Hematopoietic multipotent progenitor cell treated with erythropoietin and hydrocortisone succinate and interleukin-3 and kit ligand, for 6 days (in vitro differentiated cells): ENCODE measurements at regions not wholly inside any gene's neighbourhood (a gene's known extent, or its start where the extent isn't known, plus 50 kb on each side); places are given as distances from the start of the nearest gene placed in this dataset.

ENCODE experiments used
- DNase-seq: peaks from one replicate; pipeline ENCODE4 v3.0.0-alpha.2; 2015

- no peak for DNase-seq
Observed at GRCh38 chr3:13168391-13168790, 95.2 kb upstream of the IQSEC1 start.

DNA sequence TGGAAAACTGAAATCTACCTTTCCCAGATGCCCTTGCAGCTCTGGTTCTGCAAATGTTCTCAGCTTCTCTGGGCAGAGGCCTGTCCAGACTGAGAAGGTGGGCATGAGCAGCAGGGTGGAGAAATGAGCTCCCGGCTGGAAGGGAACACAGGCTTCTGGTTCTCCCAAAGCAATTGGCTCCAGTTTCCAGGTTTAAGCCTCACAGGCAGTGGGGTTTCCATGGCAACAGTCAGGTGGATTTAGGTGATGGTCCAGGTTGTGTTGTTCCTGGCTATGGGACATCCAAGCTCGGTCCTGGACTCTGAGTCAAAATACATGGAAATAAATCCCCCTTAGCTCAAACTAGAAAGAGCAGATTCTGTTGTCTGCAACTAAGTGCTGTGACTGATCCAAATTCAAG, 94.6 kb upstream of the IQSEC1 start:
- DNase-seq, result no peak

DNA sequence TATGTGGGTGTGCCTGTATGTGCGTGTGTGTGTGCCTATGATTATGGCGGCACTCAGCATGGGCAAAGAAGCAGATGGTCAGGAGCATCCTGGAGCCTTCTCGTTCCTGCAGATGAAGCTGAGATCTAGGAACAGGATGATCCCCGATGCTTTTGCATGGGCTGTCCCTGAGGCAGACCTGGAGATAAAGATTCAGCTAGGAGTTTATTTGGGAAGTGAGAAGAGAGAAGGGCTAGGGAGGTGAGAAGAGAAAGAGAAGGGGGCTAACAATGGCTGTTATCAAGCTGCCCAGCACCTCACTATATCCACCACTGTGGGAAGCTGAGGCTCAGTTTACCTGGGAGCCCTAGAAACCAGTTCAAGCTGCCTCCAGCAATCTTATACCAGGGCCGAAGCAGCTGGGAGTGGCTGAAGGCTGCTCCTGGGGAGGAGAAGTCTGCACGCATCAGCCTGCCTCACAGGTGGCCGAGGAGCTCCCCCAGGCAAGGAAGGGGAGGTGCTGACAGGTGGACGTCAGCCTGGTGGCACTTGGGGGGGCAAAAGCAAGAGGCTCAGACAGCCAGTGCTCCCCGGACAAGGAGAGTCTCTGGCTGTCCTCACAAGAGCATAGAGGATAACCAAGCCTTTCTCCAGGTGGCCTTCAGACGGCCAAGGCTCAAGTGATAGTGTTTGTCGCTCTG, 94.0 kb upstream of the IQSEC1 start:
- DNase-seq, result no peak

- DNase-seq, result no peak
Observed at GRCh38 chr3:13166243-13167063, 93.2 kb upstream of the IQSEC1 start.

DNA sequence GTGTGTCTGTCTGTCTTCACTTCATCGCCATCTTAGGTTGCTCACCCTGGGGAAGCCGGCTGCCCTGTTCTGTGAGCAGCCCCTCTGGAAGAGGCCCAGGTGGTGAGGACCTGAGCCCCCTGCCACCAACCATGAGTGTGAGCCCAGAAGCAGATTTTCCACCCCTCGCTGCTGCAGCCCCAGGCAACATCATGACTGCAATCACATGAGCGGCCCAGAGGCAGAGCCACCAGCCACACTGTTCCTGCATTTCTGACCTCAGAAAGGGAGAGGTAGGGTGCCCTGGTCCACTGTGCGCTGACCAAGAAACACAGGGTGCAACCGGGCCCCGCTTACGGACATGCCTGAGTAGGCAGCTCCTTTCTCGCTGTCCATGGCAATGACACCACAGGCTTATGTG, 92.3 kb upstream of the IQSEC1 start:
- no peak for DNase-seq

DNA sequence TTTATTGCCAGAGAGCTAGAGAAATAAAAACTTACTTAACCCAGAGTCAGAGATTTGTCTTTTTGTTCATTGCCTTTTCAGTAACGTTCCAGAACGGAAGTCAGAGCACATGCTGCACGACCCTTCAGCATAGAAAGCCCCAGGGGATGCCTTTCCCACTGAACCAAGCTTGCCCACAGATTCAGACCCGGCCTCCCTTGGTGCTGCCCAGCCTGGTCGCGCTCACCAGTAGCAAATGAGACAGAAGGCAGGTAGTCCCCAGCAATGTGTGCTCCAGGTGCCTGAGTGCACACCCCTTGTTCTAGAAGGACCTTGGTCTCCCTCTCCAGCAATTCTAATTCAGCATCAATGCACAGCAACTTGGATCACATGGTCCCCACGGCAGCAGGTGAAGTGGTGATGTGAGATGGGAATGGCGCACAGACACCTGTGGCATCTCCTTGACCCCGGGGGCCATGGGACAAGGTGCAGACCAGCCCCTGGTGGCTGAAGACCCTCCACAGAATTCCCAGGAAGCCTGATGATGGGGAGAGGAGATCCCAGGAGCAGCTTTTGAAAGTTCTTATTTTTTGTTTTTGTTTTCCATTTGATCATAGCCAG, 91.8 kb upstream of the IQSEC1 start:
- DNase-seq, result no peak

DNA sequence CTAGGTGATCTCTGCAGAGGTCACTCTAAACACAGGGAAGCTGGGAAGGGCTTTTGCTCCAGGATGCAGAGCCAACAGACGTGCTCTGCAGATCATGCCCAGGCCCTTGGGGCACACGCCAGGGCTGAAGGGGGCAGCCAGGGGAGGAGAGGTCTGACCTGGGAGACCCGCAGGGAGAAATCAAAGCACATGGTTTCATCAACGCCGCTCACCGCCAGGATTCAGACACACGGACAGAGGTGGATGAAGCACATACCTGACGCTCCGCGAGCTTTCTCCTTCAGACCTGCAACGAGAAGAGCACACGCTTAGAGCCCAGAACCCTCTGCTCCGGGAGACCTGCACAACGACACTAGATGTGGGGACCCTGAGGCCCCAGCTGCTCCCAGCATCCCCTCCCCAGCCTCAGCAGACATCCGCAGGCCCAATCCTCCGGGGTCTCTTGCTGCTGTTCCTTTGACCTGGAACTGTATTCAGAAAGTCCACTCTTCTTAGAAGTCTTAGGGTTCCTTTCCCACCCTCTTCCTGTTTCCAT, 90.7 kb upstream of the IQSEC1 start:
- no peak for DNase-seq

DNA sequence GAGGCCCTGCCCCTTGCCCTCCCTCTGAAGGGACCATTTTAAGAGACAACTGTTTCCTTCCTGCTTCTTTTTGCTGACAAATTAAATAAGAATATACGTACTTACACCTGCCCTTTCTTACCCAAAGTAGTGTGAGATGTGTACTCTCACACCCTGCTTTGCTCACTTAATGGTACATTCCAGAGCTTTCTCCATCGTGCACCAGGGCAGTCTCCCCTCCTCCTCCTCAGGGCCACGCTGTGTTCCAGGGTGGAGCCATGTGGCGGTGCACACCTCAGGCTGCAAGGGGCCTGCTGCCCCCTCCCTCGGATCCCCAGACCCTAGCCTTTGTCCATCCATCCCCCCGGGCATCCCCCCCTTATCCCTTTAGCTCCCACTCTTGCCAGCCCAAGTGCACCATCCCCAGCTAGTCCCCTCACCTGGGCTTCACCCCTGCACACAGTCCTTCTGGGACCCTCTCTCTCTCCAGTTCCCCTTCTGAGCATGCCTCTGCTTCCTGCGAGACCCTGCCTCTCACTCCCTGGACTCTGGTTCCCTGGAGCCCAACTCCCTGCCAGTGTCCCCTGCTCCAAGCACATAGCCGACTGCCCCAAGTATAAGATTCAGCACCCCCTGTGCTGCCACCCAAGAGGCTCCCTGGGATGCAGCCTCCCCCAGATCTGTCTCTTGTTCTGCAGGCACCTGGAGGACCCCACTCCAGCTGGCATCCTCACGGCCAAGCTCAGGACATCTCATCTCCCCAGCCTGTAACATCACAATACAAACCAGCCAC, 89.5 kb upstream of the IQSEC1 start:
- no peak for DNase-seq

- no peak for DNase-seq
Observed at GRCh38 chr3:13161771-13162535, 88.7 kb upstream of the IQSEC1 start.

- DNase-seq, result no peak
Observed at GRCh38 chr3:13161021-13161759, 88.0 kb upstream of the IQSEC1 start.

DNA sequence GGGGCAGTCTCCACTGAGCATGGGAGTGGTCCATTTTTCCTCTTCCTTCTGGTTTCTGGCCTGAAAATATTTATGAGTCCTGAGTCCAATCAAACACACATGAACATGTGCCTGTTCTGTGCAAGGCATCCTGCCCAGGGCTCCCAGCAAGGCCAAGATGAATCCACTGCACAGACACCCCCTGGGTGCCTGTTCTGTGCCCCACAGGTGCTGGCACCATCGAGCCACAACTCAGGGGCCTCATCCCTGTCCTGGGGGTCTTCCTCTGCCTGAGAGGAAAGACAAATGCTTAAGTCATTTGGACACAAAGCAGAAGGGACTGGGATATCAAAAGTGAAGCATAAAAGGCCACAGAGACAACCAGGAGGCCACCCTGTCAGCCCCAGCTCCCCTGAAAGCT, 87.4 kb upstream of the IQSEC1 start:
- DNase-seq, result no peak

DNA sequence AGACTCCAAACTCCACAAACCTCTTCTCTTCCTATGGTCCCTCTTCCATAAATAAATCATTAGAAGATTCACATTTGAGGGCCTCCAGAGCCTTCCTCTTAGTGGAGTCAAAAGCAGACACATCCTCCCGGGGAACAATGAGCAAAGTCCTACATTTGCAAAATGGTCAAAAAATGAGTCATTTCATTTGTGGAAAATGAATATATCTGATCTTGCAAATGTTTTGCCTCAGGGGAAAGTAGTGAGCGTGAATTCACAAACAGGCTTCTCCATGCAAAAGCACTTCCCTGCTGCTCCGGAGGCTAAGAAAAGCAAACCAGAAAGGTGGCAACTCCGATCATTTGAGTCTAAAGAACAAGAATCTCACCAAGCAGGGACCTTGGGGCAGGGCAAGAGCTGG, 86.7 kb upstream of the IQSEC1 start:
- no peak for DNase-seq

DNA sequence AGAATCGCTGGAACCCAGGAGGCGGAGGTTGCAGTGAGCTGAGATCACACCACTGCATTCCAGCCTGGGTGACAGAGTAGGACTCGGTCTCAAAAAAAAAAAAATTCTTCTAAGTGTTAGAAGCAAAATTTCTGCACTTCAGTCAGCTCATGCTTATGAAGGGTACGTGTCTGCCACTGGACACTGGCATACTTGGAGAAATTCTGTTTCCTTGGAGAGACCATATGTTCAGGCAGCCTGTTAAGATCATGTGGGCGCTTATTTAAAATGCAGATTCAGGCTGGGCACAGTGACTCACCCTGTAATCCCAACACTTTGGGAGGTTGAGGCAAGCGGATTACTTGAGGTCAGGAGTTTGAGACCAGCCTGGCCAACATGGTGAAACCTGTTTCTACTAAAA, 85.6 kb upstream of the IQSEC1 start:
- no peak for DNase-seq

DNA sequence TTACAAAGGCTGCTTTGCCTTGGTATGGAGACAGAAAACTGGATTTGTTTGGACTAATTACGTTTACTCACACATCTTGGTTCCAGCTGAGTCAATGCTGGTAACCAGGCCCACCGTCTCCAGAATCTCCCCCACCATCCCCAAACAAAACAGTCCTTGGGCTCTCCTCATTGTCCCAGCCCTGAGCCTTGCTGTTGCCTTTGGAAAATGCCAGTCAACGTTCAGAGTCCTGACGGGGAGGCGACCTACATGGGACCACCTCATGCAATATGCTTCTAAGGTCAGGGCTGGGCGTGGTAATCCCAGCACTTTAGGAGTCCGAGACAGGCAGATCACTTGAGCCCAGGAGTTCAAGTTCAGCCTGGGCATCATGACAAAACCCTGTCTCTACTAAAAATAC, 85.2 kb upstream of the IQSEC1 start:
- no peak for DNase-seq

- DNase-seq, result no peak
Observed at GRCh38 chr3:13157986-13158385, 84.8 kb upstream of the IQSEC1 start.

- no peak for DNase-seq
Observed at GRCh38 chr3:13152826-13153710, 79.8 kb upstream of the IQSEC1 start.

GRCh38 chr3:13150624-13151023, 77.4 kb upstream of the IQSEC1 start:
- no peak for DNase-seq

DNA sequence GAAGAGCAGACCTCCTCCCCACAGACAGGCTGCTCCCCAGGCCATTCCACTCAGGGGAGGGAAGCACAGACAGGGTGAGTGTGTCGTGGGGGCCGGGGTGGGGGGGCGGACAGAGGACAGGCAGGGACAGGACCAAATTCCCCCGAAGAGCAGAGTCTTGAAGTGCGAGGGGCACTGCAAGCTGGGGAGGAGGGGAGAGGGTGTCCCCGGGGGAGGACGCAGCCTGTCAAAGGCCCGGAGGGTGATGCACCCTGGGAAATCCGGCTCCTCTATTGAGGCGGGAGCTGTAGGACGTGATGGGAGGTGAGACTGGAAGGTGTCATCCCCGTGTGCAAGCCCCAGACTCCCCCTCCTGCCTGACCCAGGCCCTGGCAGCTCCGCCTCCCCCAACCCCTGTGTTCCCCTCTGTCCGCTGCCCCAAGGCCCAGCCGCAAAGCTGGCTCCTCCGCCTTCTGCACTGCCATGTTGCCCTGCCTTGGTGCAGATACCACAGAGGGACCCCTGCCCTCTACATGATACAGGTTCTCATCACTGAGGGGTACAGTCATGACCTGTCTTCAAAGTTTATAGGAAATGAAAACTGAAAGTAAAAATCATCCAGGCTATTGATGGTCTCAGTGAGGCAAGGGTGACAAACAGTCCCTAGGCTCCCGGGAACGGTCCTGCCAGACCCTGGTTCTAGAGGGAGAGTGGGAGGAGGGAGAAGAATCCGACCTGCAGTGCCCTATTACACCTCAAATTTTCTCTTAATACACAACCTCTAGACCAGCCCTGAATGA, 76.3 kb upstream of the IQSEC1 start:
- no peak for DNase-seq

GRCh38 chr3:13148561-13149329, 75.5 kb upstream of the IQSEC1 start:
- DNase-seq, result no peak
